ENCODE measurements at regions not wholly inside any gene's neighbourhood (a gene's known extent, or its start where the extent isn't known, plus 50 kb on each side); places are given as distances from the start of the nearest gene placed in this dataset.

GRCh38 chr3:88433568-88433967 is 283.8 kb downstream of the C3orf38 start:
- TF ChIP-seq POLR2A (IDR thresholded peaks at IDR 0.05; ENCODE audit: low read depth, low read length) = no peak
- TF ChIP-seq CHD1 (IDR thresholded peaks at IDR 0.05; ENCODE audit: low read depth, low read length) = no peak
- TF ChIP-seq CEBPB (IDR thresholded peaks at IDR 0.05; ENCODE audit: low read depth, low read length) = no peak
- no peak for TF ChIP-seq RFX5 (IDR thresholded peaks at IDR 0.05; ENCODE audit: low read depth, low read length)
- no peak for TF ChIP-seq MXI1 (IDR thresholded peaks at IDR 0.05; ENCODE audit: borderline replicate concordance, low read depth, low read length)
- TF ChIP-seq, protein P1, sequence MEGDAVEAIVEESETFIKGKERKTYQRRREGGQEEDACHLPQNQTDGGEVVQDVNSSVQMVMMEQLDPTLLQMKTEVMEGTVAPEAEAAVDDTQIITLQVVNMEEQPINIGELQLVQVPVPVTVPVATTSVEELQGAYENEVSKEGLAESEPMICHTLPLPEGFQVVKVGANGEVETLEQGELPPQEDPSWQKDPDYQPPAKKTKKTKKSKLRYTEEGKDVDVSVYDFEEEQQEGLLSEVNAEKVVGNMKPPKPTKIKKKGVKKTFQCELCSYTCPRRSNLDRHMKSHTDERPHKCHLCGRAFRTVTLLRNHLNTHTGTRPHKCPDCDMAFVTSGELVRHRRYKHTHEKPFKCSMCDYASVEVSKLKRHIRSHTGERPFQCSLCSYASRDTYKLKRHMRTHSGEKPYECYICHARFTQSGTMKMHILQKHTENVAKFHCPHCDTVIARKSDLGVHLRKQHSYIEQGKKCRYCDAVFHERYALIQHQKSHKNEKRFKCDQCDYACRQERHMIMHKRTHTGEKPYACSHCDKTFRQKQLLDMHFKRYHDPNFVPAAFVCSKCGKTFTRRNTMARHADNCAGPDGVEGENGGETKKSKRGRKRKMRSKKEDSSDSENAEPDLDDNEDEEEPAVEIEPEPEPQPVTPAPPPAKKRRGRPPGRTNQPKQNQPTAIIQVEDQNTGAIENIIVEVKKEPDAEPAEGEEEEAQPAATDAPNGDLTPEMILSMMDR (conservative IDR thresholded peaks at IDR 0.05; ENCODE audit: low read depth, low read length) = no peak
- TF ChIP-seq, protein P2, sequence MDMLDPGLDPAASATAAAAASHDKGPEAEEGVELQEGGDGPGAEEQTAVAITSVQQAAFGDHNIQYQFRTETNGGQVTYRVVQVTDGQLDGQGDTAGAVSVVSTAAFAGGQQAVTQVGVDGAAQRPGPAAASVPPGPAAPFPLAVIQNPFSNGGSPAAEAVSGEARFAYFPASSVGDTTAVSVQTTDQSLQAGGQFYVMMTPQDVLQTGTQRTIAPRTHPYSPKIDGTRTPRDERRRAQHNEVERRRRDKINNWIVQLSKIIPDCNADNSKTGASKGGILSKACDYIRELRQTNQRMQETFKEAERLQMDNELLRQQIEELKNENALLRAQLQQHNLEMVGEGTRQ (IDR thresholded peaks at IDR 0.05; ENCODE audit: low read depth, low read length) = no peak
- no peak overlapping the region for H2AK5ac ChIP-seq (ENCODE audit: low read depth, low read length)
- H3K14ac ChIP-seq (replicated peaks; ENCODE audit: low read depth, low read length) = no peak overlapping the region
- H3K18ac ChIP-seq (ENCODE audit: low read depth, low read length) = no peak overlapping the region
- DNase-seq = no peak
- no peak overlapping the region for H2BK5ac ChIP-seq (ENCODE audit: low read depth, low read length, poor library complexity, severe bottlenecking)
- no peak overlapping the region for H3K4me3 ChIP-seq (ENCODE audit: insufficient read depth, low read depth, low read length)
- H4K8ac ChIP-seq (ENCODE audit: low read depth in 2 of 2, low read length in 2 of 2) = no peak overlapping the region
- H3K36me3 ChIP-seq (ENCODE audit: control insufficient read depth, insufficient read depth, low read length) = no peaks in the 10 kb centered on the region
- WGBS, 2 experiments (ENCODE audit: extremely low coverage in 2 of 2, insufficient read length in 1 of 2) = no CpG with 5 or more reads among the region's 2 CpGs
- H3K9ac ChIP-seq (ENCODE audit: low read depth, low read length) = no peak overlapping the region
- H3K9me1 ChIP-seq (ENCODE audit: insufficient read depth, low read length) = no peaks in the 10 kb centered on the region
- no peak overlapping the region for H4K91ac ChIP-seq (ENCODE audit: insufficient read depth, low read depth, low read length)
- H3K4ac ChIP-seq (ENCODE audit: low read depth, low read length) = no peak overlapping the region
- H4K20me1 ChIP-seq (ENCODE audit: insufficient read depth, low read length) = no peaks in the 10 kb centered on the region
- no peak overlapping the region for H2AFZ ChIP-seq (replicated peaks; ENCODE audit: low read length, poor library complexity)
- no peak for ATAC-seq (ENCODE audit: low read depth)
- no TSS peak for BruUV-seq (replicated peaks)
- no peak overlapping the region for H4K5ac ChIP-seq (ENCODE audit: low read depth, low read length)
- H2AK9ac ChIP-seq (replicated peaks; ENCODE audit: low read depth, low read length, poor library complexity) = no peak overlapping the region
- no peaks in the 10 kb centered on the region for H3K4me1 ChIP-seq (ENCODE audit: control insufficient read depth, insufficient read depth, low read length)
- no peak overlapping the region for H3K23ac ChIP-seq (ENCODE audit: low read depth, low read length)
- H3K9me3 ChIP-seq (ENCODE audit: control insufficient read depth, insufficient read depth, low read length) = no peaks in the 10 kb centered on the region
- no peak overlapping the region for H3K27ac ChIP-seq (ENCODE audit: insufficient read depth, low read length)
- ChIA-PET CTCF (no interaction called here), POLR2A (ENCODE audit: unreplicated experiment) (no interaction called here)
- H3K79me1 ChIP-seq (ENCODE audit: low read depth in 1 of 2, low read length in 2 of 2) = no peaks in the 10 kb centered on the region
- no peak overlapping the region for H3K56ac ChIP-seq (ENCODE audit: extremely low read depth, insufficient read depth, low read length)
- dilution Hi-C loops (cut with HindIII; ENCODE audit: low sequenced_read_pairs, unreplicated experiment) (no loop called here), in situ Hi-C loops (cut with MboI; ENCODE audit: low sequenced_read_pairs) (no loop called here), intact Hi-C loops (cut with micrococcal nuclease) (no loop called here)
- H3K27me3 ChIP-seq (ENCODE audit: control insufficient read depth, insufficient read depth, low read length) = no peaks in the 10 kb centered on the region
- no peak overlapping the region for H2BK20ac ChIP-seq (ENCODE audit: low read depth, low read length)
- no peak overlapping the region for H3K4me2 ChIP-seq (ENCODE audit: low read depth, low read length)
- no peak overlapping the region for H2BK120ac ChIP-seq (ENCODE audit: low read depth, low read length)
- no peak overlapping the region for H2BK15ac ChIP-seq (ENCODE audit: low read depth, low read length)

Measured in IMR-90 (cell line).